ENCODE measurements at regions not wholly inside any gene's neighbourhood (a gene's known extent, or its start where the extent isn't known, plus 50 kb on each side); places are given as distances from the start of the nearest gene placed in this dataset.

- TF ChIP-seq POLR2AphosphoS5 (IDR thresholded peaks at IDR 0.05): no peak
- no peak for TF ChIP-seq CTCF (IDR thresholded peaks at IDR 0.05 in 8 of 11, conservative IDR thresholded peaks at IDR 0.05 in 3 of 11)
- TF ChIP-seq POLR2A (IDR thresholded peaks at IDR 0.05): no peak
Measured at GRCh38 chr2:219726916-219727315, 99.5 kb downstream of the SLC4A3 start.
